T-cell (primary cell): ENCODE measurements at regions not wholly inside any gene's neighbourhood (a gene's known extent, or its start where the extent isn't known, plus 50 kb on each side); places are given as distances from the start of the nearest gene placed in this dataset.

Experiments
- ATAC-seq, 4 experiments: fragments of 200-7000 bp in 3 of 4; fragments of 150-1000 bp in 1 of 4; cut with Tn5 transposase; replicated peaks in 1 of 4; 1 replicate in 3 of 4; 2 replicates in 1 of 4; pipeline ENCODE4 v1.10.0; 2021; ENCODE audit warnings: moderate library complexity in 3 of 4, mild to moderate bottlenecking in 2 of 4, moderate number of reproducible peaks in 1 of 4
- CTCF ChIA-PET, 2 donors: fragments of 300-600 bp; sonication (Branson Sonifier 250); formaldehyde crosslinking; loops; one replicate each; lab custom pipeline; 2022; ENCODE audit warnings: antibody characterized with exemption in 2 of 2; lab: Charles Lee
- POLR2A ChIA-PET, 2 donors: fragments of 300-600 bp; sonication (Branson Sonifier 250); formaldehyde crosslinking; loops; one replicate each; lab custom pipeline; 2022; ENCODE audit warnings: antibody characterized with exemption in 2 of 2; lab: Charles Lee
- DNase-seq, 35 experiments: peaks; one replicate each; pipeline versions ENCODE4 v3.0.0 to v3.0.0-alpha.2; 2013 to 2023
- H3K27ac ChIP-seq: one replicate; pipeline ENCODE4 v1.5.1; 2013; ENCODE audit warnings: low read length
- H3K27me3 ChIP-seq, 2 experiments: replicated peaks in 1 of 2; 1 replicate in 1 of 2; 2 replicates in 1 of 2; pipeline versions ENCODE4 v1.6.1 to v1.7.0; 2013; ENCODE audit warnings: low read length in 1 of 2, mixed read lengths in 1 of 2; ENCODE audit not compliant: control insufficient read depth in 2 of 2, insufficient read depth in 2 of 2; ENCODE audit errors: extremely low read depth in 1 of 2
- H3K36me3 ChIP-seq, 2 donors: 1 replicate in 1 of 2; 2 replicates in 1 of 2; pipeline versions ENCODE4 v1.6.1 to v1.7.0; 2013; ENCODE audit warnings: low read length in 1 of 2; ENCODE audit not compliant: control insufficient read depth in 2 of 2, insufficient read depth in 1 of 2; ENCODE audit errors: extremely low read depth in 1 of 2
- H3K4me1 ChIP-seq, 2 experiments: 1 replicate in 1 of 2; 2 replicates in 1 of 2; pipeline versions ENCODE4 v1.6.1 to v1.7.0; 2013; ENCODE audit warnings: low read length in 2 of 2, mixed read lengths in 1 of 2; ENCODE audit not compliant: insufficient read depth in 2 of 2, control insufficient read depth in 1 of 2; ENCODE audit errors: extremely low read depth in 1 of 2
- H3K4me3 ChIP-seq, 2 donors: 1 replicate in 1 of 2; 2 replicates in 1 of 2; pipeline versions ENCODE4 v1.5.1 to v1.7.0; 2013; ENCODE audit warnings: mild to moderate bottlenecking in 2 of 2, low read length in 1 of 2, moderate library complexity in 1 of 2; ENCODE audit not compliant: control insufficient read depth in 1 of 2; ENCODE audit errors: extremely low read depth in 1 of 2
- H3K9me3 ChIP-seq: 2 replicates; pipeline ENCODE4 v1.7.0; 2013
- H3K27ac Mint-ChIP-seq, 2 donors: one replicate each; pipeline ENCODE4 v1.8.0; 2020 to 2021; ENCODE audit warnings: mild to moderate bottlenecking in 2 of 2, mixed read lengths in 2 of 2
- H3K27me3 Mint-ChIP-seq, 2 donors: one replicate each; pipeline ENCODE4 v1.8.0; 2021 to 2022; ENCODE audit warnings: mixed read lengths in 2 of 2
- H3K36me3 Mint-ChIP-seq: one replicate; pipeline ENCODE4 v1.8.0; 2021; ENCODE audit warnings: mixed read lengths
- H3K4me1 Mint-ChIP-seq, 3 donors: one replicate each; pipeline ENCODE4 v1.8.0; 2020 to 2022; ENCODE audit warnings: mixed read lengths in 3 of 3, mild to moderate bottlenecking in 1 of 3
- H3K4me3 Mint-ChIP-seq, 3 donors: one replicate each; pipeline ENCODE4 v1.8.0; 2020 to 2022; ENCODE audit warnings: mild to moderate bottlenecking in 3 of 3, mixed read lengths in 3 of 3, moderate library complexity in 3 of 3
- H3K9me3 Mint-ChIP-seq, 3 donors: one replicate each; pipeline ENCODE4 v1.8.0; 2020 to 2022; ENCODE audit warnings: mixed read lengths in 3 of 3
- WGBS: methylation state at CpG from one replicate; pipeline ENCODE4 v1.1.5; 2013; ENCODE audit warnings: missing lambda C conversion rate; ENCODE audit not compliant: insufficient coverage; 5-methylcytosine and 5-hydroxymethylcytosine counted together

GRCh38 chr2:100222844-100223243 is 80.5 kb upstream of the AFF3 start:
- Histone ChIP-seq H3K27ac (no peak overlapping the region), H3K4me1 (no peaks in the 10 kb centered on the region), H3K4me3 (no peak overlapping the region), H3K9me3 (no peaks in the 10 kb centered on the region), H3K27me3 (peaks cover 0 to 10% of the 10 kb centered on the region in 2 experiments), H3K36me3 (no peaks in the 10 kb centered on the region)
- WGBS: 92% methylated on average over 2 of the region's 2 CpGs
- ChIA-PET POLR2A (interaction anchor here in 1 of 2 donors (0.6 kb wide), 1 partner anchor 219 kb away, joined by 3 read pairs; no protein-coding TSS in a partner anchor), CTCF (no interaction called here)
- H3K27ac Mint-ChIP-seq: no peak overlapping the region
- H3K36me3 Mint-ChIP-seq: no peaks in the 10 kb centered on the region
- ATAC-seq (no peak), DNase-seq (no peak)
- peaks cover 0 to 4% (median 0%) of the 10 kb centered on the region in 3 donors for H3K9me3 Mint-ChIP-seq
- H3K4me3 Mint-ChIP-seq: no peak overlapping the region
- peaks cover 0 to 7% (median 5%) of the 10 kb centered on the region in 3 donors for H3K4me1 Mint-ChIP-seq
- H3K27me3 Mint-ChIP-seq: peaks cover 21 to 22% of the 10 kb centered on the region in 2 donors

- H3K27me3 Mint-ChIP-seq: peaks cover 9 to 10% of the 10 kb centered on the region in 2 donors
- Histone ChIP-seq H3K4me3 (no peak overlapping the region), H3K4me1 (no peaks in the 10 kb centered on the region), H3K27me3 (peaks cover 0 to 6% of the 10 kb centered on the region in 2 experiments), H3K9me3 (no peaks in the 10 kb centered on the region), H3K27ac (peak overlapping the region; percentile 50), H3K36me3 (no peaks in the 10 kb centered on the region)
- ChIA-PET POLR2A (interaction anchor here in 1 of 2 donors (0.5 kb wide), 1 partner anchor 184 kb away, joined by 3 read pairs; no protein-coding TSS in a partner anchor), CTCF (interaction anchor here in 1 of 2 donors (0.5 kb wide), 1 partner anchor 11 kb away, joined by 4 read pairs; no protein-coding TSS in a partner anchor)
- no peak overlapping the region for H3K4me3 Mint-ChIP-seq
- DNase-seq (peak in 2 of 35 experiments; percentile 9 to 28), ATAC-seq (no peak)
- peaks cover 0 to 4% (median 0%) of the 10 kb centered on the region in 3 donors for H3K9me3 Mint-ChIP-seq
- H3K27ac Mint-ChIP-seq: peak overlapping the region; percentile 65 to 69
- no peaks in the 10 kb centered on the region for H3K36me3 Mint-ChIP-seq
- 86% methylated on average over 1 of the region's 3 CpGs for WGBS
- peaks cover 0 to 10% (median 5%) of the 10 kb centered on the region in 3 donors for H3K4me1 Mint-ChIP-seq
Measured at GRCh38 chr2:100218552-100218951, 76.2 kb upstream of the AFF3 start.

GRCh38 chr2:100217323-100217722 is 74.9 kb upstream of the AFF3 start:
- CTCF ChIA-PET: no interaction called here
- no peaks in the 10 kb centered on the region for H3K36me3 Mint-ChIP-seq
- WGBS: 78% methylated on average over 5 of the region's 6 CpGs

GRCh38 chr2:100216015-100216414 is 73.6 kb upstream of the AFF3 start:
- CTCF ChIA-PET: no interaction called here
- WGBS: 77% methylated on average over 3 of the region's 5 CpGs
- DNase-seq: no peak
- Mint-ChIP-seq H3K4me1 (peaks cover 0 to 10% (median 5%) of the 10 kb centered on the region in 3 donors), H3K36me3 (no peaks in the 10 kb centered on the region), H3K9me3 (no peaks in the 10 kb centered on the region), H3K27me3 (no peaks in the 10 kb centered on the region), H3K27ac (no peak overlapping the region), H3K4me3 (no peak overlapping the region)
- Histone ChIP-seq H3K9me3 (no peaks in the 10 kb centered on the region), H3K36me3 (no peaks in the 10 kb centered on the region), H3K4me3 (no peak overlapping the region), H3K4me1 (no peaks in the 10 kb centered on the region), H3K27ac (no peak overlapping the region), H3K27me3 (peaks cover 0 to 5% of the 10 kb centered on the region in 2 experiments)
- ATAC-seq: no peak
- POLR2A ChIA-PET: no interaction called here

More at GRCh38 chr2:100217323-100217722, 74.9 kb upstream of the AFF3 start:
- Mint-ChIP-seq H3K27me3 (no peaks in the 10 kb centered on the region), H3K27ac (no peak overlapping the region), H3K4me3 (no peak overlapping the region), H3K9me3 (peaks cover 0 to 4% (median 0%) of the 10 kb centered on the region in 3 donors), H3K4me1 (peaks cover 0 to 10% (median 5%) of the 10 kb centered on the region in 3 donors)
- no peaks in the 10 kb centered on the region for H3K4me1 ChIP-seq
- DNase-seq (no peak), ATAC-seq (no peak)
- no peak overlapping the region for H3K4me3 ChIP-seq
- H3K9me3 ChIP-seq: no peaks in the 10 kb centered on the region
- no peak overlapping the region for H3K27ac ChIP-seq
- POLR2A ChIA-PET: interaction anchor here in 1 of 2 donors (0.6 kb wide), 1 partner anchor 247 kb away, joined by 3 read pairs; no protein-coding TSS in a partner anchor
- no peaks in the 10 kb centered on the region for H3K36me3 ChIP-seq
- peaks cover 0 to 5% of the 10 kb centered on the region in 2 experiments for H3K27me3 ChIP-seq

- Histone ChIP-seq H3K36me3 (no peaks in the 10 kb centered on the region), H3K4me3 (no peak overlapping the region), H3K27me3 (peaks cover 0 to 5% of the 10 kb centered on the region in 2 experiments), H3K4me1 (no peaks in the 10 kb centered on the region), H3K27ac (no peak overlapping the region), H3K9me3 (no peaks in the 10 kb centered on the region)
- 89% methylated on average over 5 of the region's 6 CpGs for WGBS
- ATAC-seq: no peak
- CTCF ChIA-PET: no interaction called here
- POLR2A ChIA-PET: interaction anchor here in 1 of 2 donors (0.6 kb wide), 1 partner anchor 478 kb away, joined by 3 read pairs; no protein-coding TSS in a partner anchor
- Mint-ChIP-seq H3K27me3 (no peaks in the 10 kb centered on the region), H3K4me1 (peaks cover 0 to 10% (median 5%) of the 10 kb centered on the region in 3 donors), H3K9me3 (no peaks in the 10 kb centered on the region), H3K27ac (no peak overlapping the region), H3K4me3 (no peak overlapping the region), H3K36me3 (no peaks in the 10 kb centered on the region)
- DNase-seq: no peak
Measured at GRCh38 chr2:100215371-100215770, 73.0 kb upstream of the AFF3 start.

- Mint-ChIP-seq H3K4me3 (no peak overlapping the region), H3K9me3 (no peaks in the 10 kb centered on the region), H3K27me3 (no peaks in the 10 kb centered on the region), H3K36me3 (no peaks in the 10 kb centered on the region), H3K4me1 (peaks cover 0 to 10% (median 5%) of the 10 kb centered on the region in 3 donors), H3K27ac (no peak overlapping the region)
- H3K36me3 ChIP-seq: no peaks in the 10 kb centered on the region
- ChIA-PET CTCF (no interaction called here), POLR2A (no interaction called here)
- H3K4me1 ChIP-seq: no peaks in the 10 kb centered on the region
- peaks cover 0 to 5% of the 10 kb centered on the region in 2 experiments for H3K27me3 ChIP-seq
- ATAC-seq (no peak), DNase-seq (no peak)
- no peak overlapping the region for H3K27ac ChIP-seq
- H3K9me3 ChIP-seq: no peaks in the 10 kb centered on the region
- 56% methylated on average over 7 of the region's 9 CpGs for WGBS
- H3K4me3 ChIP-seq: no peak overlapping the region
Measured at GRCh38 chr2:100214265-100214971, 72.0 kb upstream of the AFF3 start.
